ENCODE measurements at regions not wholly inside any gene's neighbourhood (a gene's known extent, or its start where the extent isn't known, plus 50 kb on each side); places are given as distances from the start of the nearest gene placed in this dataset.
"Not testable (repeated sequence)": the region's sequence is repeated elsewhere in the genome, so short reads cannot be mapped to it uniquely, and the experiment has no call there.

- DNase-seq: no peak
Measured at GRCh38 chr5:158602981-158603380, 496.7 kb downstream of the EBF1 start.

- no peak for DNase-seq
Measured at GRCh38 chr5:158601118-158601517, 498.6 kb downstream of the EBF1 start.

- no peak for DNase-seq
Measured at GRCh38 chr5:158600679-158601078, 499.0 kb downstream of the EBF1 start.

GRCh38 chr5:158599157-158599556, 500.6 kb downstream of the EBF1 start:
- DNase-seq: no peak

GRCh38 chr5:158594595-158595242, 505.0 kb downstream of the EBF1 start:
- no peak for DNase-seq

GRCh38 chr5:158593925-158594324, 505.8 kb downstream of the EBF1 start:
- no peak for DNase-seq

GRCh38 chr5:158591301-158591863, 508.3 kb downstream of the EBF1 start:
- no peak for DNase-seq

- DNase-seq: no peak
Measured at GRCh38 chr5:158590746-158591300, 508.9 kb downstream of the EBF1 start.

GRCh38 chr5:158589939-158590338, 509.8 kb downstream of the EBF1 start:
- DNase-seq: no peak

GRCh38 chr5:158588617-158589016, 511.1 kb downstream of the EBF1 start:
- no peak for DNase-seq

- DNase-seq: no peak
Measured at GRCh38 chr5:158586054-158586453, 513.7 kb downstream of the EBF1 start.

GRCh38 chr5:158582669-158583068, 517.0 kb downstream of the EBF1 start:
- not testable (repeated sequence) for DNase-seq

- DNase-seq: no peak
Measured at GRCh38 chr5:158573829-158574228, 525.9 kb downstream of the EBF1 start.

GRCh38 chr5:158570502-158570901, 529.2 kb downstream of the EBF1 start:
- DNase-seq: no peak

- DNase-seq: no peak
Measured at GRCh38 chr5:158569534-158569933, 530.2 kb downstream of the EBF1 start.

- DNase-seq: no peak
Measured at GRCh38 chr5:158565017-158565789, 534.5 kb downstream of the EBF1 start.

GRCh38 chr5:158563760-158564390, 535.8 kb downstream of the EBF1 start:
- DNase-seq: no peak

- DNase-seq: no peak
Measured at GRCh38 chr5:158561562-158562190, 538.0 kb downstream of the EBF1 start.

- no peak for DNase-seq
Measured at GRCh38 chr5:158560170-158560569, 539.5 kb downstream of the EBF1 start.

- DNase-seq: no peak
Measured at GRCh38 chr5:158559643-158560042, 540.1 kb downstream of the EBF1 start.

GRCh38 chr5:158559066-158559465, 540.6 kb downstream of the EBF1 start:
- no peak for DNase-seq

GRCh38 chr5:158553962-158554336, 545.8 kb downstream of the EBF1 start:
- no peak for DNase-seq
